ENCODE measurements at regions not wholly inside any gene's neighbourhood (a gene's known extent, or its start where the extent isn't known, plus 50 kb on each side); places are given as distances from the start of the nearest gene placed in this dataset.

DNA sequence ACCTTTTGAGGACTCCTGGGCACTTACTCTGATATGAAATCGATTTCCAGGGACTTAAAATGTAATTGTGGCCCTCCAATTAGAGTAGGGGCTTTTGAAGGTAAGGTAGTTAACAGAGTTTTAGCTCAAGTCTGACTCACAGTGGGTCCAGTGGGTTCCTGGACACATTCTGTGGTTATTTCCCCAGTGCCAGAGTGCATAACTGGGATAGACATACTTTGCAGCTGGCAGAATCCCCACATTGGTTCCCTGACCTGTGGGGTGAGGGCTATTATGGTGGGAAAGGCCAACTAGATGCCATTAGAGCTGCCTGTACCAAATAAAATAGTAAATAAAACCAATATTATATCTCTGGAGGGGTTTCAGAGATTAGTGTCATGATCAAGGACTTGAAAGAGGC lies 243.8 kb upstream of the EPHA7 start:
- no peak for TF ChIP-seq POLR2A (IDR thresholded peaks at IDR 0.05)
- TF ChIP-seq, protein P1, sequence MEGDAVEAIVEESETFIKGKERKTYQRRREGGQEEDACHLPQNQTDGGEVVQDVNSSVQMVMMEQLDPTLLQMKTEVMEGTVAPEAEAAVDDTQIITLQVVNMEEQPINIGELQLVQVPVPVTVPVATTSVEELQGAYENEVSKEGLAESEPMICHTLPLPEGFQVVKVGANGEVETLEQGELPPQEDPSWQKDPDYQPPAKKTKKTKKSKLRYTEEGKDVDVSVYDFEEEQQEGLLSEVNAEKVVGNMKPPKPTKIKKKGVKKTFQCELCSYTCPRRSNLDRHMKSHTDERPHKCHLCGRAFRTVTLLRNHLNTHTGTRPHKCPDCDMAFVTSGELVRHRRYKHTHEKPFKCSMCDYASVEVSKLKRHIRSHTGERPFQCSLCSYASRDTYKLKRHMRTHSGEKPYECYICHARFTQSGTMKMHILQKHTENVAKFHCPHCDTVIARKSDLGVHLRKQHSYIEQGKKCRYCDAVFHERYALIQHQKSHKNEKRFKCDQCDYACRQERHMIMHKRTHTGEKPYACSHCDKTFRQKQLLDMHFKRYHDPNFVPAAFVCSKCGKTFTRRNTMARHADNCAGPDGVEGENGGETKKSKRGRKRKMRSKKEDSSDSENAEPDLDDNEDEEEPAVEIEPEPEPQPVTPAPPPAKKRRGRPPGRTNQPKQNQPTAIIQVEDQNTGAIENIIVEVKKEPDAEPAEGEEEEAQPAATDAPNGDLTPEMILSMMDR (IDR thresholded peaks at IDR 0.05): no peak
